CD1c-positive myeloid dendritic cell (primary cell): ENCODE measurements at regions not wholly inside any gene's neighbourhood (a gene's known extent, or its start where the extent isn't known, plus 50 kb on each side); places are given as distances from the start of the nearest gene placed in this dataset.
"Not testable (repeated sequence)": the region's sequence is repeated elsewhere in the genome, so short reads cannot be mapped to it uniquely, and the experiment has no call there.

Source experiments
- DNase-seq: peaks from one replicate; pipeline ENCODE4 v3.0.0-alpha.2; 2016; ENCODE audit errors: extremely low spot score

DNA sequence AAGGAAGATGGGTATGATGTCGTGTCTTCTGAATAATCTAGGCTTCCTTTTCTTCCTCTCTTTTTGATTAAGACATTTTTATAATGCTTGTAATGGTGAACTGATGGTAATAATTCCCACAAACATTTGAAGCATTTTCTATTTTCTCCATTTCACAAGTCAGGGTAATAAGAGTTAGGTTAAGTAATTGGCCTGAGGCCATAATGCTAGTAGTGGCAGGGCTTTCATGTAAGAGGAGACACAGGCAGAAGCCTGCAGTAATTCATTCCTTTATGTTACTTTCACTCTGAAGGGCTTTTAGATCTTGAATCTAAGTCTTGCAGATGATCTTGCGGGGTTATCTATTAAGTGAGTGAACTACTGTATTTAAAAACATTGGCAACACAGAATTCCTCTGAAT, 374.9 kb downstream of the MAT2B start:
- DNase-seq = no peak

DNA sequence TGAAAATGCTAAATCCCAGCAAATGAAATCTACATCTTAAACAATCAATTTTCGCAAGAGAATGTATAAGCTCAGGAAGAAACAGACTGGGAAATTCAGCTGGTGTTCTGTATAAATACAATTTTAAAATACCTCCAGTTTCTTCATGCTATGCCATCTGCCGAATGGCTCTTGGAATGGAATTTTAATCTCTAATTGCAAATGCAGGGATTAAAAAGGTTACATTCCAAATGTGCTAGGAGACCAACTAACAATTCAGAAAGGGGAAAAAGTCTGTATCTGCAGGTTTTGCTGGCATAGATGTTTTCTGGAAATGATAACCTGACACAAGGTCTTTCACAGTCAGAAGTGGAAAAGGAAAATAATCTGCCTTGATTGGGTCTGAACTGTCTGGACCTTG, 379.7 kb downstream of the MAT2B start:
- no peak for DNase-seq

DNA sequence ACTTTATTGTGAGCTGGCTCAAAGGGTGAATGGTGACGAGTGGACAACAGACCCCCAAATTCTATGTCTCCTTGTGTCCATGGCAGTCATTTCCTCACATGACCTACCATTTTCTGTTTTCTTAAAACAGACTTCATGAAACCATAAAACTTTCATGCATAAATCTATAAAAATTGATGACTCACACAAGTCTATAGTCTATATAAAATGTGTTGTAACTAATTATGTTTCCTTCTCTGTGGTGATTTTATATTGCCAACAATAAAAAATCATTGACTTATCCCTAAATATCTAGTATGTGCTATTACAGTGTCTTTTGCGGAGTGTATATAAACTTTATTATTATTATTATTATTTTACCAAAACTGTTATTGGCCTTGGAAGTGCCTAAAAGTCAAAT, 382.4 kb downstream of the MAT2B start:
- no peak for DNase-seq

DNA sequence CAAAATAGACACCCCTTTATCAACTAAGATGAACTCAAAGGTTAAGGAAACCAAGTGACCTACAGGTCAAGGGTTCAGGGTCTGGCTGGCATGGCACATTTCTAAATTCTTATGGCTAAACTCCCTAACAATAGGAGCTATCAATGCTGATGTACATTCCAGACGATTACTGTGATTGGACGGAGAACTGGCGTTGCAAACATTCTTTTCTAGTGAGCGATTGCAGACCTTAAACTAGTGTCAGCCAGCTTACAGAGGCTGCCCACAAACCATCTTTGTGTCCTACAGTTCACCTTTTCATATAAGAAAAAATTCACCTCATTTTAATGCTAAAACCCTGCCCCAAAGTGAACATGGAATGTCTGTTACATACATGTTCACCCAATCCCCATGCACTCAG, 382.9 kb downstream of the MAT2B start:
- no peak for DNase-seq

DNA sequence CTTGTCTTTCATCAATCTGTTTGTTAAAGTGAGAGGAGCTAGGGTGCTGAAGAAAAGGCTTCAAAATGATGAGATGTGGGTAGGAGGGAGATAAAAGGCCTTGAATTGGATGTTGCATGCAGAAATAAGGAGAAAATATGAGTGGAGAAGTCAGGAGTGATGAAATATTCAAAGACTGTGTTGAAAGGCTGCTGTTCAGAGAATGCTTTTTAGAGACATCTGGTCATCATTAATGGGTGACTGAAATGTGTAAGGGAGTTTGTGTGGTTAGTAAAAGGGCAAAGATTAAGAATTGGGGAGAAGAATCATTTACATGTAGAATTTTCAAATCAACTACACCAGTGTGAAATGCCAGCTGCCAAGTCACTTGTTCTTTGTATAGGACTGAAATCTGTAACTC, 383.9 kb downstream of the MAT2B start:
- DNase-seq = no peak

DNA sequence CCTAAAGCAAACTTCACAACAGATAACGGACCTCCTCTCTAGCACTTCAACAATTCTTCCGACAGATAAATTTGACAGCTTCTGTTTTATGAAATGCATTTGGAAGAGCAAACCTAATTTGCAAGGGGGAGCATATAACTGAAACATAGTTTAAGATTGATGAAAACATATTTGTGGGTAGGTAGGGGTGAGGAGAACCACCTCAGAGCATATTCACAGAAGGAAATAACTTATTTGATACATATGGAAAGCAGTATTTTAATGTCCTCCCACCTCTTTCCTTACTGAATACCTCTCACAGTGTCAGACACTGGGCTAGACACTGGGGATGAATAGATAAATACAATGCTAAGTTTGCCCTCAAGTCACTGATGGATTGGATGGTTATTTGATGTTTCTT, 384.8 kb downstream of the MAT2B start:
- no peak for DNase-seq

DNA sequence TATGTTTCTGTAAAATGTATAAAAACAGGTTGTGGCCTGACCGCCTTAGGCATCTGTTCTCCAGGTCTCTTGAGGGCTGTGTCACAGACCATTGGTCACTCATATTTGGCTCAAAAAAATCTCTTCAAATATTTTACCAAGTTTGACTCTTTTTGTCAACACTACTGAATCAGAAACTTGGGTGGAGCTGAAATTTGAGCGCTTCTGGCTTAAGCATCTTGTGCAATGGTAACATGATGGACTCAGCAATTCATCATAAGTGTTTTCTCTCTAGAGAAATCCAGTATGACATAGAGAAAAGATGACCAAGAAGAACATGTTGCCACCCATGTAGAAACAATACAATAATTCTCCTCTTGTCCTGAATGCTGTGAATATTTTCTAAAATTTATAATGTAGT, 387.9 kb downstream of the MAT2B start:
- no peak for DNase-seq

DNA sequence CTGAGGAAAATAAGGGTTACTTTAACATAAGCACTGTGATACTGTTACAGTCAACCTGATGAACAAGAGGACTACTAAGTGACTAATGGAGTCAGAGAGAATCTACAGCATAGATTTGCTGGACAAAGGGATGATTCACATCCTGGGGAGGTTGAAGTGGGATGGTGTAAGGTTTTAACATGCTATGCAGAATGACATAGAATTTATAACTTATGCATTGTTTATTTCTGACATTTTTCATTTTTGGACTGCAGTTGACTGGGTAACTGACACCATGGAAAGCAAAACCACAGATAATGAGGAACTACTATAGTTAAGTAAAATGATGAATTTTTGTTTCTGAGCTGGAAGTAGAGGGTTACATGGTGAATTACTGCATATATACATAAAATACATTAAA, 389.2 kb downstream of the MAT2B start:
- no peak for DNase-seq

DNA sequence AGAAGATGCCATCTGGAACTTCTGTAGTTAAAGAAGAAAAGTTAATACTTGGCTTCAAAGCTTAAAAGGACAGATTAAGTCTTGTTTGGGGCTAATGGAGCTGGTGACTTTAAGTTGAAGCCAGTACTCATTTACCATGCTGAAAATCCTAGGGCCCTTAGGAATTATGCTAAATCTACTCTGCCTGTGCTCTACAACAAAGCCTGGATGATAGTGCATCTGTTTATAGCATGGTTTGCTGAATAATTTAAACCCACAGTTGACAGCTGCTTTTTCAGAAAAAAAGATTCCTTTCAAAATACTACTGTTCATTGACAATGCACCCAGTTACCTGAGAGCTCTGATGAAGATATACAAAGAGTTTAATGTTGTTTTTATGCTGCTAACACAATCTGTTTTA, 393.5 kb downstream of the MAT2B start:
- no peak for DNase-seq

DNA sequence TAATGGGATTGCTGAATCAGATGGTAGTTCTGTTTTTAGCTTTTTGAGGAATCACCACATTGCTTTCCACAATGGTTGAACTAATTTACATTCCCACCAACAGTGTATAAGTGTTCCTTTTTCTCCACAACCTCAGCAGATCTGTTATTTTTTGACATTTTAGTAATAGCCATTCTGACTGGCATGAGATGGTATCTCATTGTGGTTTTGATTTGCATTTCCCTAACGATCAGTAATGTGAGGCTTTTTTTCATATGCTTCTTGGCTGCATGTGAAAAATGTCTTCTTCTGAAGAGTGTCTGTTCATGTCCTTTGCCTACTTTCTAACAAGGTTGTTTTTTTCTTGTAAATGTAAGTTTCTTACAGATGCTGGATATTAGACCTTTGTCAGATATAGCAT, 402.4 kb downstream of the MAT2B start:
- DNase-seq = not testable (repeated sequence)

DNA sequence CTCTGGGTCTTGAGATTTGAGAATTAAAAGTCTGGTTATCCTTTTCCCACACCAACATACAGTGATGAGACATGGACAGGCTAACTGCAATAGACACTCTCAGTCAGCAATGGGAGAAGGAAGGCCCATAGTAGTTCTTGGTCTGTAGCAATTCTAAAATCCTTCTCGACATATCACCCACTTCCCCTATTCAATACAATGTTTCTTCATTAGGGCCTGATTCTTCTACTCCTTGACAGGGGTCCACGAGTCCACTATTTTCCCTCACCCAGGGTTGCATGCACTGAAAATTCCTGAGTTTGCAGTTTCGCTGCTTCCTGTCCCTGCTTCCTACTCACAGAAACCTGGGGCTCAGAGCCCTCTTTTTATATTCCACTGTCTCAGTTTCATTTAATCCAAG, 402.8 kb downstream of the MAT2B start:
- peak; percentile 9 for DNase-seq

DNA sequence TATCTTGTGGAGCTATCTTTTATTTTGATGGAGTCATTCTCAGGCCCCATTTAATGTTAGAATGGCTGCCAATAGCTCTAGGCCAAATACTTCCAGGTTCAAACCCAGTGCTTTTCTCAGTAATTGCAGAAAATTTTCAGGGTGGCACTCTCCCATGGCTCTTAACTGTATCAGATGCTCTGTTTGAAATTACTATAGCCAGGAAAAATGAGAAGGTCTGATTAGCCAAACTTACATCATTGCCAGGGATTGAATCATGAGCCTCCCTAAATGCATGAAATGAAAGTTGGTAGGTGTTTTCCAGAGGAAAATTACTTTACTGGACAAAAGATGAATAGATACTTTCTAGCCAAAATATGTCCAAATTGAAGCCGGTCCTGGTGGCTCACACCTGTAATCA, 404.8 kb downstream of the MAT2B start:
- no peak for DNase-seq

DNA sequence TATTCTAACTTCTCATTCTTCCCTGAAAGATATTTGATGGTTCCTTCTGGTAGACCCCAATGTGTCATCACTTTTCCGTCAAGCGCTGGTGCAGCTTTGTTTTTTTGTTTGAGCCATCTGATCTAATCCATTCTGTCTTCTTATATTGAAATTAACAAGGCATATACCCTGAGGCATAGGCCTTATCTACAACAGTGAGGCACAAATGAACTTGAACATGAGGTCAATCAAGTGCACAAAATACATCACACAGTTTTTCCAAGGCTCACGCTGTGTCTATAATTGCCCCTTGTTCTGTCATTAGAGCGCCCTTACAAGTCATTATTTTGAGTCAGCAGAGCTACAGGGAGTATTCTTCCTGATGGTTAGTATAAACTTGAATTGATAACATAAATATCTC, 406.6 kb downstream of the MAT2B start:
- no peak for DNase-seq

DNA sequence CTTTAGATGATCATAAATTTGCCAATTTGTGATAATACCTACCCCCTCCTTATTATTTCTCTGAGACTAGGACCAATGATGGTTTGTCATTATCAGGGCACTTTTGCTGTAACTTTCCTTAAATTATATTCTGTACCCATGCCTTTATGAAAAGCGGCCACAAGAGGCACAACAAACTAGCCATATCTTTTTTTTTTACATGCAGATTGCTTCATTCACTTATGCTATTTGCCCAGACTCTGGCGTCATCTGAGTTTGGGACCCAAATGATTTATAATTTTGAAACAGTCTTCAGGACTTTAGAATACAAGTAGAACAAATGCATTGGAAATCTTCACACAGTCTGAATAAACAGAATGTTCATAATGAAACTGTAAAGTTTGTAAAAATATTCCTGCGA, 408.1 kb downstream of the MAT2B start:
- no peak for DNase-seq

DNA sequence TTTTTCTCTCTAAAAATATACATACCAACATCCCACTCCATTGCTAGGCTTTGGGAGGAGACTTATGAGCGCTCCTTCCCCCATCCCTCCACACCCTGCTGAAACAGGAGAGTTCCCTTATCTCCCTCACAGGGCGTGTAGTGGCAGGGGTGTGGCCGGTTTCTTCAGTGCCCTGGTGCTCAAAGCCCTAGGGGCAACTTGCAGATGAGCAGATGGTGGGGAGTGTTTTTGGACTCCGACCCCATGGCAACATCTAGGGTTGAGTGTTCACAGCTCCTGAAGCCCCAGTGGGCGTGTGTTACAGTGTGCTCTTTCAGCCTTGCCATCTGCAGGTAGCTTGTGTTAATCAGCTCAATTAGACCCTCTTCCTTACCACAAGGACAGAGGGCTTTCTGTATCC, 409.5 kb downstream of the MAT2B start:
- DNase-seq = peak; percentile 32

DNA sequence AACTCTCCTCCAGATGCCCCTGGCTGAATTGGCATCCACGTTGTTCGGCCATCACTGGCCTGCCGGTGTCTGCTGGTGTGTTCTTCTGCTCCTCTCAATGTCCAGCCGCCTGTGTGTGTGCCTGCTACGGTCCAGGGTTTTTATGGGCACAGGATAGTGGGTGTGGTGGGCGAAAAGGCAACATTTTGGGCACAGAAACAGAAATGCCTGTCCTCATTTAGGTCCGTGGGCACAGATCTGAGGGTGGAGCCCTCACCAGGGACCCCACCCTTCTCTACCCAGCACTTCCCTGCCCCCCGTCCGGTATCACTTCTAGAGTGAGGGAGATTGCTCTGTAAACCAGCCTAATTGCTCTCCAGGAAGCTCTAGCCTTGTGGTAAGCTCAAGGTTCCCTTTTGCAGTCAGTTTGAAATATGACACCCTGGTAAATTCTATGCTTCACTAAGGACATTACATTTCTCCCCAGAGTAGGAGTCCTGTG, 410.1 kb downstream of the MAT2B start:
- peak; percentile 43 for DNase-seq

DNA sequence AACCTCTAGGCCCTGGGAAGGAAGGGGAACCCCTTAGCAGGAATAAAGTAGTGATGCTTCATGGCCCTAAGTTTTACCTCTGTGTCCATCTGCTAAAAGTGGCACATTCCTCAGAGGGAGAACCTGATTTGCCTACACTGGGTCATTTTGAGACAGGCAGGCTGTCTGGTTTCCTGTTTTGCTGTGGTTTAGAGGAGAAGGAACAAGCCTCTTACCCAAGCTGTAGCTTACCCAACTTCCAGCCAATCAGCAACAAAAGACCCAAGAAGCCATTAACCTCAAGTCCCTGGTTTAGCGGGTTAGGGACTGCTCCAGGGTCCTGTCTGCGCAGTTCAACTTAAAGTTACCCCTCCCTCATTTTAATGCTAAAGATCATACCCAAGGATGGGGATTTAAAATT, 411.0 kb downstream of the MAT2B start:
- DNase-seq = peak; percentile 57

DNA sequence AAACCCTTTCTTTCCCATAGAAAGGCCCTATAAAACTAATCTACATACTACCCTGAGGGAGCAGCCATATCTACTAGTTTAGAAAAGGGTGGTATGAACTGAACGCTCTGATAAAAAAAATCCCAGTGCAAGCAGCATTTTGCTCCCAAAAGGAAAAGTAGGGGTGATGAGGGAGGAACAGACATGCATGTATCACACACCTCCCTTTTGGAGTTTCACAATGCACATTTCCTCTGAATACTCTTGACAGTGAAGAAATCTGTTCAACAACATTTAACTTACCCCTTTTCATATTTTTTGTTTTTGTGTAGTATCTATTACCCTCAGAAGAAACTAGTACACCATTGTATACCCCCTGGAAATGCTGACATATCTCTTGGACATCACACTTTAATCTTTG, 411.4 kb downstream of the MAT2B start:
- DNase-seq = peak; percentile 17

DNA sequence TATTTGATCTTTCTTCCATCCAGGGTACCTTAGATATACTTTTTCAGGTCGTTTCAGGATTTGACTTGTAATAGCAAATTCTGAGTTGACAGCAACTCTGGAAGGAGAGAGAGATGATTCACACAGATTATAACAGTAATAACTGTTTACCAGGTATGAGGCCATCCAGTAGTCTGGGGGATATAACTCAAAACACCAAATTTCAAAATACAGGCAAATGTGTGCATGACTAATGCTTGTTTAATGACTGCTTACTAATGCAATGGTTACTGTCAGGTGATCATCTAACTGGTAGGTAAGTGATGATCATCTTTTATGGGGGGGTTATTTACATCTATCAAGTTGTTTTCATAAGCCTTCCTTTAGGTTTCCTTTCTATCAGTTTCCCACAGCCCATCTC, 412.3 kb downstream of the MAT2B start:
- no peak for DNase-seq

DNA sequence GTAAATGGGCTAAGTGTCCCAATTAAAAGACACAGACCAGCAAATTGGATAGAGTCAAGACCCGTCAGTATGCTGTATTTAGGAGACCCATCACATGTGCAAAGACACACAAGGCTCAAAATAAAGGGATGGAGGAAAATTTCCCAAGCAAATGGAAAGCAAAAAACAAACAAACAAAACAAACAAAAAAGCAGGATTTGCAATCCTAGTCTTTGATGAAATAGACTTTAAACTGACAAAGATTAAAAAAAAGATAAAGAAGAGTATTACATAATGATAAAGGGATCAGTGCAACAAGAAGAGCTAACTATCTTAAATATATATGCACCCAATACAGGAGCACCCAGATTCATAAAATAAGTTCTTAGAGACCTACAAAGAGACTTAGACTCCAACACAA, 429.6 kb downstream of the MAT2B start:
- not testable (repeated sequence) for DNase-seq

DNA sequence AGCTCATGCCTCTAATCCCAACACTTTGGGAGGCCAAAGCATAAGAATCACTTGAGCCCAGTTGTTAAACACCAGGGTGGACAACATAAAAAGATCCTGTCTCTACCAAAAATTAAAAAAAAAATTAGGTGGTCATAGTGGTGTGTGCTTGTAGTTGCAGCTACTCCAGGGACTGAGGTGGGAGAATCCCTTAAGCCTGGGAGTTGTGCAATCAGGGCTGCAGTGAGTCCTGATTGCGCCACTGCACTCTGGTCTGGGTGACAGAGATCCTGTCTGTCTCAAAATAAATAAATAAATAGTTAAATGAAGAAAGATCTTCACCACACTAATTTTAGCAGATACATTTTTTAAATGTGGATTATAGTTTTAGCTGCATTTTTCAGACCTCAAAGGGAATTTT, 433.2 kb downstream of the MAT2B start:
- DNase-seq = peak; percentile 26

DNA sequence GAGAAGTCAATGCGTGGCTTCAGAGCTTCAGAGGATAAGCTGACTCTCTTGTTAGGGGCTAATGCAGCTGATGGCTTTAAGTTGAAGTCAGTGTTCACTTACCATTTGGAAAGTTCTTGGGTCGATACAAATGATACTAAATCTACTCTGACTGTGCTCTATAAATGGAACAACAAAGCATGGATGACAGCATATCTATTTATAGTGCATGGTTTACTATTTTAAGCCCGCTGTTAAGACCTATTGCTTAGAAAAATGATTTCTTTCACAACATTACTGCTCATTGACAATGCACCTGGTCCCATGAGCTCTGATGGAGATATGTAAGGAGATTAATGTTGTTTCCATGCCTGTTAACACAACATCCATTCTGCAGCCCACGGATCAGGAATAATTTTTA, 435.7 kb downstream of the MAT2B start:
- no peak for DNase-seq

DNA sequence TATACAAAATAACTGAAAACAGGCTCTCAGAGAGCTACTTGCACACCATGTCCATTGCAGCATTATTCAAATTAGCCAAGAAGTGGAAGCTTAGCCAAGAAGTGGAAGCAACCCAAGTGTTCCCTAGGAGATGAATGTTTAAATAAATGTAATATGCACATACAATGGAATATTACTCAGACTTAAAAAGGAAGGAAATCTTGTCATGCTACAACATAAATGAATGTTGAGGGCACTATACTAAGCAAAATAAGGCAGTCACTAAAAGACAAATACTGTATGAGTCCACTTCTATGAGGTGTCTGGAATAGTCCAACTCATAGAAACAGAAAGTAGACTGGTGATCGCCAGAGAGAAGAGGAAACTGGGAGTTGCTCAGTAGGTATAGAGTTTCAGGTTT, 438.1 kb downstream of the MAT2B start:
- DNase-seq = peak; percentile 74

DNA sequence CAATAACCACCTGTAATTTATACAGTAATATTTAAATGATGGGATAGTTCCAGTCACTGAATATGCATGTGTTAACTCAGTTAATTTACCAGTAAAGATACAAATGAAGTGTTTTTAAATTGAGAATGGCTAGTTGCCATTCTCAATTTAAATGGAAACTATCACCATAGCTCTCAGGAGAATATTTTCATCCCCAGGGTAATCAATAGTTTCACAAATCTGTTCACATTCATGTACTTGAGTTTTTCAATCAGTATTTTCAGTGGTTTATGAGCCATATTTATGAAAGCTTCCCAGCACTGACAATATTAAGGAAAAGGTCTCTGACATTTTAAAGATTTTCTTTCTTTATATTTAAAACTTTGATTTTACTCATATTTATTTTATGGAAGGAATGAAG, 439.3 kb downstream of the MAT2B start:
- no peak for DNase-seq
